GM21381 (cell line): ENCODE measurements at regions not wholly inside any gene's neighbourhood (a gene's known extent, or its start where the extent isn't known, plus 50 kb on each side); places are given as distances from the start of the nearest gene placed in this dataset.

ENCODE experiments used
- ATAC-seq: cut with Tn5 transposase; IDR thresholded peaks from one replicate; pipeline ENCODE4 v1.9.1; 2021; ENCODE audit warnings: mild to moderate bottlenecking, moderate library complexity; ENCODE audit not compliant: unreplicated experiment

GRCh38 chr3:8450618-8451017, 51.0 kb upstream of the LMCD1 start:
- ATAC-seq, result no peak

- no peak for ATAC-seq
Measured at GRCh38 chr3:8451696-8452095, 49.9 kb upstream of the LMCD1 start.
